H1 (cell line): ENCODE measurements at regions not wholly inside any gene's neighbourhood (a gene's known extent, or its start where the extent isn't known, plus 50 kb on each side); places are given as distances from the start of the nearest gene placed in this dataset.

Experiments used
- BACH1 ChIP-seq: IDR thresholded peaks from 2 replicates; pipeline ENCODE4 v1.6.1; 2012; ENCODE audit warnings: low read length, improper control_type of control experiment
- CEBPB ChIP-seq: IDR thresholded peaks from 2 replicates; pipeline ENCODE4 v1.6.1; 2012; ENCODE audit warnings: low read depth, low read length
- CHD7 ChIP-seq: fragments of 300-600 bp; sonication (generic); IDR thresholded peaks from 2 replicates; pipeline ENCODE4 v1.7.1; 2012; ENCODE audit warnings: low read length, moderate library complexity, mild to moderate bottlenecking, inconsistent platforms; ENCODE audit not compliant: insufficient replicate concordance
- EP300 ChIP-seq, 2 experiments: IDR thresholded peaks; 1 replicate in 1 of 2; 2 replicates in 1 of 2; pipeline ENCODE4 v1.6.1; 2011 to 2012; ENCODE audit warnings: low read depth in 2 of 2, low read length in 2 of 2, mild to moderate bottlenecking in 2 of 2, borderline replicate concordance in 1 of 2, inconsistent platforms in 1 of 2, moderate library complexity in 1 of 2
- JUND ChIP-seq: IDR thresholded peaks from 2 replicates; pipeline ENCODE4 v1.6.1; 2011; ENCODE audit warnings: mild to moderate bottlenecking, improper control_type of control experiment, low read length
- KDM1A ChIP-seq: fragments of 200-600, 300-600 bp; sonication (generic); IDR thresholded peaks from 2 replicates; pipeline ENCODE4 v1.7.1; 2016; ENCODE audit warnings: mild to moderate bottlenecking, low read length, borderline replicate concordance
- MAFK ChIP-seq: IDR thresholded peaks from 2 replicates; pipeline ENCODE4 v1.6.1; 2012; ENCODE audit warnings: low read depth, mild to moderate bottlenecking, improper control_type of control experiment, low read length
- POLR2A ChIP-seq, 2 experiments: IDR thresholded peaks; 1 replicate in 1 of 2; 2 replicates in 1 of 2; pipeline ENCODE4 v1.6.1; 2011; ENCODE audit warnings: low read depth in 2 of 2, low read length in 2 of 2, mild to moderate bottlenecking in 2 of 2; ENCODE audit errors: control extremely low read depth in 1 of 2
- SIN3A ChIP-seq, 2 experiments: IDR thresholded peaks in 1 of 2; conservative IDR thresholded peaks in 1 of 2; 2 replicates each; pipeline ENCODE4 v1.6.1; 2011 to 2012; ENCODE audit warnings: low read length in 2 of 2, improper control_type of control experiment in 1 of 2, low read depth in 1 of 2, mild to moderate bottlenecking in 1 of 2
- SP1 ChIP-seq: IDR thresholded peaks from 2 replicates; pipeline ENCODE4 v1.6.1; 2011; ENCODE audit warnings: low read depth, low read length
- TAF7 ChIP-seq: optimal IDR thresholded peaks from 2 replicates; pipeline ENCODE3; 2011; ENCODE audit warnings: low read depth, mild to moderate bottlenecking, inconsistent platforms, low read length, moderate library complexity, borderline replicate concordance
- ZNF274 ChIP-seq: IDR thresholded peaks from 2 replicates; pipeline ENCODE4 v1.7.0; 2012; ENCODE audit warnings: low read length, borderline replicate concordance; ENCODE audit errors: extremely low read depth

- TF ChIP-seq CHD7 (no peak), CEBPB (no peak), SIN3A (conservative IDR thresholded peaks at IDR 0.05 in 1 of 2, IDR thresholded peaks at IDR 0.05 in 1 of 2; ENCODE audit: low read depth in 1 of 2, low read length in 2 of 2) (no peak), KDM1A (no peak), MAFK (no peak), ZNF274 (no peak), BACH1 (no peak), EP300 (IDR thresholded peaks at IDR 0.05; ENCODE audit: borderline replicate concordance in 1 of 2, low read depth in 2 of 2, low read length in 2 of 2) (no peak), SP1 (no peak), TAF7 (no peak), POLR2A (IDR thresholded peaks at IDR 0.05; ENCODE audit: control extremely low read depth in 1 of 2, low read depth in 2 of 2, low read length in 2 of 2) (no peak), JUND (no peak)
Observed at GRCh38 chr10:28942012-28942411, 264.7 kb downstream of the BAMBI start (continued).
